Activated CD4-positive, alpha-beta T cell treated with anti-CD3 and anti-CD28 coated beads, Interleukin-2, amount 10 ng/mL, durations not matched to agents 7 days and 5 days (primary cell): ENCODE measurements at regions not wholly inside any gene's neighbourhood (a gene's known extent, or its start where the extent isn't known, plus 50 kb on each side); places are given as distances from the start of the nearest gene placed in this dataset.
"Not testable (repeated sequence)": the region's sequence is repeated elsewhere in the genome, so short reads cannot be mapped to it uniquely, and the experiment has no call there.

Source experiments
- CTCF ChIA-PET: fragments of 350-600 bp; sonication (Branson Sonifier 250); formaldehyde crosslinking; loops from one replicate; lab custom pipeline; 2021; ENCODE audit warnings: antibody characterized with exemption; lab: Charles Lee
- POLR2A ChIA-PET: fragments of 350-600 bp; sonication (Branson Sonifier 250); formaldehyde crosslinking; loops from one replicate; lab custom pipeline; 2021; ENCODE audit warnings: antibody characterized with exemption; lab: Charles Lee
- DNase-seq: peaks from one replicate; pipeline ENCODE4 v3.0.0-alpha.2; 2020
- H3K27ac Mint-ChIP-seq: one replicate; pipeline ENCODE4 v1.8.0; 2021; ENCODE audit warnings: mild to moderate bottlenecking, moderate library complexity, mixed read lengths
- H3K27me3 Mint-ChIP-seq: one replicate; pipeline ENCODE4 v1.8.0; 2021; ENCODE audit warnings: mixed read lengths
- H3K36me3 Mint-ChIP-seq: one replicate; pipeline ENCODE4 v1.8.0; 2021; ENCODE audit warnings: low read depth, mixed read lengths
- H3K4me1 Mint-ChIP-seq: one replicate; pipeline ENCODE4 v1.8.0; 2021; ENCODE audit warnings: mixed read lengths
- H3K4me3 Mint-ChIP-seq: one replicate; pipeline ENCODE4 v1.8.0; 2021; ENCODE audit warnings: mild to moderate bottlenecking, moderate library complexity, mixed read lengths
- H3K9me3 Mint-ChIP-seq: one replicate; pipeline ENCODE4 v1.8.0; 2021; ENCODE audit warnings: mixed read lengths

GRCh38 chr13:21243045-21243897 is 66.8 kb downstream of the MRPL57 start:
- CTCF ChIA-PET = no interaction called here
- H3K27me3 Mint-ChIP-seq = no peaks in the 10 kb centered on the region
- POLR2A ChIA-PET = interaction anchor here (0.6 kb wide), 1 partner anchor 579 kb away, joined by 5 read pairs; no protein-coding TSS in a partner anchor
- no peak overlapping the region for H3K4me3 Mint-ChIP-seq
- H3K4me1 Mint-ChIP-seq = peaks cover 12% of the 10 kb centered on the region
- no peaks in the 10 kb centered on the region for H3K9me3 Mint-ChIP-seq
- H3K27ac Mint-ChIP-seq = no peak overlapping the region
- no peak for DNase-seq
- no peaks in the 10 kb centered on the region for H3K36me3 Mint-ChIP-seq

- peaks cover 12% of the 10 kb centered on the region for H3K4me1 Mint-ChIP-seq
- H3K36me3 Mint-ChIP-seq, DNase-seq, H3K27ac Mint-ChIP-seq, H3K4me3 Mint-ChIP-seq, CTCF ChIA-PET, H3K9me3 Mint-ChIP-seq, H3K27me3 Mint-ChIP-seq: not testable (repeated sequence)
- POLR2A ChIA-PET = interaction anchor here (0.6 kb wide), 1 partner anchor 580 kb away, joined by 5 read pairs; no protein-coding TSS in a partner anchor
Observed at GRCh38 chr13:21243898-21244184, 67.4 kb downstream of the MRPL57 start.

- Mint-ChIP-seq H3K36me3 (no peaks in the 10 kb centered on the region), H3K4me1 (peaks cover 2% of the 10 kb centered on the region), H3K27ac (no peak overlapping the region), H3K9me3 (no peaks in the 10 kb centered on the region), H3K4me3 (no peak overlapping the region), H3K27me3 (peaks cover 6% of the 10 kb centered on the region)
- DNase-seq = no peak
- POLR2A ChIA-PET = no interaction called here
- CTCF ChIA-PET = interaction anchor here (1.5 to 1.6 kb wide), 2 partner anchors 17 to 50 kb away, joined by 4 read pairs; no protein-coding TSS in a partner anchor
Observed at GRCh38 chr13:21246761-21247452, 70.4 kb downstream of the MRPL57 start.

GRCh38 chr13:21256351-21256761 is 79.9 kb downstream of the MRPL57 start:
- ChIA-PET POLR2A (no interaction called here), CTCF (no interaction called here)
- Mint-ChIP-seq H3K27me3 (peaks cover 12% of the 10 kb centered on the region), H3K27ac (no peak overlapping the region), H3K36me3 (no peaks in the 10 kb centered on the region), H3K4me1 (peaks cover 3% of the 10 kb centered on the region), H3K4me3 (no peak overlapping the region), H3K9me3 (no peaks in the 10 kb centered on the region)
- DNase-seq = no peak

GRCh38 chr13:21256891-21257290 is 80.4 kb downstream of the MRPL57 start:
- Mint-ChIP-seq H3K27ac (no peak overlapping the region), H3K4me3 (no peak overlapping the region), H3K27me3 (peaks cover 9% of the 10 kb centered on the region), H3K36me3 (no peaks in the 10 kb centered on the region), H3K9me3 (no peaks in the 10 kb centered on the region), H3K4me1 (peaks cover 3% of the 10 kb centered on the region)
- DNase-seq = no peak
- POLR2A ChIA-PET = no interaction called here
- CTCF ChIA-PET = no interaction called here

- no peak for DNase-seq
- H3K4me3 Mint-ChIP-seq = no peak overlapping the region
- H3K36me3 Mint-ChIP-seq = no peaks in the 10 kb centered on the region
- no peak overlapping the region for H3K27ac Mint-ChIP-seq
- POLR2A ChIA-PET = no interaction called here
- no peaks in the 10 kb centered on the region for H3K27me3 Mint-ChIP-seq
- no peaks in the 10 kb centered on the region for H3K9me3 Mint-ChIP-seq
- peaks cover 3% of the 10 kb centered on the region for H3K4me1 Mint-ChIP-seq
- CTCF ChIA-PET = no interaction called here
Observed at GRCh38 chr13:21259571-21260455, 83.4 kb downstream of the MRPL57 start.

GRCh38 chr13:21260561-21261290 is 84.3 kb downstream of the MRPL57 start:
- H3K9me3 Mint-ChIP-seq, H3K4me3 Mint-ChIP-seq, H3K27ac Mint-ChIP-seq, DNase-seq, H3K36me3 Mint-ChIP-seq, H3K4me1 Mint-ChIP-seq, POLR2A ChIA-PET, CTCF ChIA-PET, H3K27me3 Mint-ChIP-seq: not testable (repeated sequence)

- POLR2A ChIA-PET, H3K27me3 Mint-ChIP-seq, DNase-seq, H3K4me3 Mint-ChIP-seq, CTCF ChIA-PET, H3K27ac Mint-ChIP-seq, H3K9me3 Mint-ChIP-seq, H3K4me1 Mint-ChIP-seq, H3K36me3 Mint-ChIP-seq: not testable (repeated sequence)
Observed at GRCh38 chr13:21261487-21262216, 85.2 kb downstream of the MRPL57 start.

- CTCF ChIA-PET, H3K27me3 Mint-ChIP-seq, H3K9me3 Mint-ChIP-seq, H3K27ac Mint-ChIP-seq, H3K36me3 Mint-ChIP-seq, H3K4me3 Mint-ChIP-seq, H3K4me1 Mint-ChIP-seq, POLR2A ChIA-PET, DNase-seq: not testable (repeated sequence)
Observed at GRCh38 chr13:21263909-21264308, 87.5 kb downstream of the MRPL57 start.

- CTCF ChIA-PET, POLR2A ChIA-PET, DNase-seq, H3K4me1 Mint-ChIP-seq, H3K27me3 Mint-ChIP-seq, H3K9me3 Mint-ChIP-seq, H3K36me3 Mint-ChIP-seq, H3K27ac Mint-ChIP-seq, H3K4me3 Mint-ChIP-seq: not testable (repeated sequence)
Observed at GRCh38 chr13:21268485-21268884, 92.0 kb downstream of the MRPL57 start.

- H3K27ac Mint-ChIP-seq, H3K4me3 Mint-ChIP-seq, H3K4me1 Mint-ChIP-seq, H3K36me3 Mint-ChIP-seq, DNase-seq, H3K9me3 Mint-ChIP-seq, H3K27me3 Mint-ChIP-seq: not testable (repeated sequence)
- POLR2A ChIA-PET = interaction anchor here (0.7 kb wide), 1 partner anchor 652 kb away, joined by 3 read pairs; no protein-coding TSS in a partner anchor
- CTCF ChIA-PET = interaction anchor here (1.1 kb wide), 1 partner anchor 55 kb away, joined by 3 read pairs; no protein-coding TSS in a partner anchor
Observed at GRCh38 chr13:21272439-21272838, 96.0 kb downstream of the MRPL57 start.

- H3K9me3 Mint-ChIP-seq = not testable (repeated sequence)
Observed at GRCh38 chr13:21274457-21274856, 98.0 kb downstream of the MRPL57 start.

More at GRCh38 chr13:21274457-21274856, 98.0 kb downstream of the MRPL57 start:
- DNase-seq, H3K27ac Mint-ChIP-seq, H3K4me1 Mint-ChIP-seq, H3K36me3 Mint-ChIP-seq, H3K4me3 Mint-ChIP-seq, H3K27me3 Mint-ChIP-seq, CTCF ChIA-PET: not testable (repeated sequence)
- POLR2A ChIA-PET = interaction anchor here (0.6 kb wide), 1 partner anchor 16 kb away, joined by 7 read pairs; no protein-coding TSS in a partner anchor
